Erythroblast (primary cell): ENCODE measurements at regions not wholly inside any gene's neighbourhood (a gene's known extent, or its start where the extent isn't known, plus 50 kb on each side); places are given as distances from the start of the nearest gene placed in this dataset.

ENCODE experiments used
- GATA1 ChIP-seq: IDR thresholded peaks from 2 replicates; pipeline ENCODE4 v1.6.1; 2011; ENCODE audit warnings: low read depth, mild to moderate bottlenecking, control low read depth, low read length, moderate library complexity
- POLR2A ChIP-seq: IDR thresholded peaks from 2 replicates; pipeline ENCODE4 v1.6.1; 2011; ENCODE audit warnings: mild to moderate bottlenecking, low read length

GRCh38 chr2:149766339-149766738 is 178.8 kb upstream of the MMADHC start:
- no peak for TF ChIP-seq POLR2A
- TF ChIP-seq GATA1 = no peak
